H1 (cell line): ENCODE measurements at regions not wholly inside any gene's neighbourhood (a gene's known extent, or its start where the extent isn't known, plus 50 kb on each side); places are given as distances from the start of the nearest gene placed in this dataset.

Experiments
- CTCF ChIP-seq, 3 experiments: IDR thresholded peaks; 1 replicate in 2 of 3; 2 replicates in 1 of 3; pipeline versions ENCODE4 v1.5.1 to v1.6.1; 2011; ENCODE audit warnings: low read length in 3 of 3, mild to moderate bottlenecking in 3 of 3, inconsistent platforms in 2 of 3, low read depth in 1 of 3, moderate library complexity in 1 of 3; ENCODE audit not compliant: insufficient read depth in 1 of 3; ENCODE audit errors: control extremely low read depth in 1 of 3
- EP300 ChIP-seq, 2 experiments: IDR thresholded peaks; 1 replicate in 1 of 2; 2 replicates in 1 of 2; pipeline ENCODE4 v1.6.1; 2011 to 2012; ENCODE audit warnings: low read depth in 2 of 2, low read length in 2 of 2, mild to moderate bottlenecking in 2 of 2, borderline replicate concordance in 1 of 2, inconsistent platforms in 1 of 2, moderate library complexity in 1 of 2
- EZH2 ChIP-seq: fragments of 200-600 bp; sonication (generic); IDR thresholded peaks from 2 replicates; pipeline ENCODE4 v1.7.1; 2012; ENCODE audit warnings: low read depth, mild to moderate bottlenecking, moderate library complexity, low read length, inconsistent platforms; ENCODE audit not compliant: severe bottlenecking
- POLR2A ChIP-seq, 2 experiments: IDR thresholded peaks; 1 replicate in 1 of 2; 2 replicates in 1 of 2; pipeline ENCODE4 v1.6.1; 2011; ENCODE audit warnings: low read depth in 2 of 2, low read length in 2 of 2, mild to moderate bottlenecking in 2 of 2; ENCODE audit errors: control extremely low read depth in 1 of 2
- ZNF274 ChIP-seq: IDR thresholded peaks from 2 replicates; pipeline ENCODE4 v1.7.0; 2012; ENCODE audit warnings: low read length, borderline replicate concordance; ENCODE audit errors: extremely low read depth

GRCh38 chr11:116244889-116245288 is 527.9 kb downstream of the BUD13 start:
- TF ChIP-seq POLR2A (IDR thresholded peaks at IDR 0.05; ENCODE audit: control extremely low read depth in 1 of 2, low read depth in 2 of 2, low read length in 2 of 2), result no peak
- TF ChIP-seq CTCF (IDR thresholded peaks at IDR 0.05; ENCODE audit: control extremely low read depth in 1 of 3, insufficient read depth in 1 of 3, low read depth in 1 of 3, low read length in 3 of 3), result no peak
- TF ChIP-seq ZNF274, result no peak
- TF ChIP-seq EP300 (IDR thresholded peaks at IDR 0.05; ENCODE audit: borderline replicate concordance in 1 of 2, low read depth in 2 of 2, low read length in 2 of 2), result no peak
- no peak for TF ChIP-seq EZH2
